GM21515 (cell line): ENCODE measurements at regions not wholly inside any gene's neighbourhood (a gene's known extent, or its start where the extent isn't known, plus 50 kb on each side); places are given as distances from the start of the nearest gene placed in this dataset.
A peak's percentile ranks its signal among the peaks of the same experiment; 100 is the strongest.
"Not testable (repeated sequence)": the region's sequence is repeated elsewhere in the genome, so short reads cannot be mapped to it uniquely, and the experiment has no call there.

Experiments
- ATAC-seq: cut with Tn5 transposase; IDR thresholded peaks from one replicate; pipeline ENCODE4 v1.9.1; 2021; ENCODE audit not compliant: unreplicated experiment

GRCh38 chrX:55981603-55982002, 250.6 kb upstream of the KLF8 start:
- ATAC-seq = no peak

- ATAC-seq = no peak
Observed at GRCh38 chrX:55996649-55997048, 235.5 kb upstream of the KLF8 start.

GRCh38 chrX:56000174-56000573, 232.0 kb upstream of the KLF8 start:
- no peak for ATAC-seq

- no peak for ATAC-seq
Observed at GRCh38 chrX:56000729-56001128, 231.4 kb upstream of the KLF8 start.

GRCh38 chrX:56025872-56026571, 206.1 kb upstream of the KLF8 start:
- no peak for ATAC-seq

DNA sequence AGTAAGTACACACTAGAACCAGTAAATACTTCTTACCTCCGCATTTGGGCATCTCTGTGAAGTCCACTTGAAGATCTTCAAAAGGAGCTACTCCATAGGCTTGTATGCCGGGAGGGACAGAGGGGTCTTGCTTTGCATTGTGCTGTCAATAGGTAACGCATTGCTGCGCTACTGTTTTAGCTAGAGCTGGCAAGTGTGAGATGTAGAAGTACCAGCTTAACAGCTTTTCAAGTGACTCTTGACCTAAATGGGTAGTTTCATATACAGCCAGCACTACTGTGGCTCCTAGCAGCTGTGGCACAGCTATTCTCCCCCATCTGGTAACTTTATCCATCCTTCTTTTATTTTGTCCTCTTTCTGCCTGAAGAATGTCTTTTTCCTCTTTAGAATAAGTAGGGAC, 205.3 kb upstream of the KLF8 start:
- no peak for ATAC-seq

- ATAC-seq = no peak
Observed at GRCh38 chrX:56029188-56029587, 203.0 kb upstream of the KLF8 start.

DNA sequence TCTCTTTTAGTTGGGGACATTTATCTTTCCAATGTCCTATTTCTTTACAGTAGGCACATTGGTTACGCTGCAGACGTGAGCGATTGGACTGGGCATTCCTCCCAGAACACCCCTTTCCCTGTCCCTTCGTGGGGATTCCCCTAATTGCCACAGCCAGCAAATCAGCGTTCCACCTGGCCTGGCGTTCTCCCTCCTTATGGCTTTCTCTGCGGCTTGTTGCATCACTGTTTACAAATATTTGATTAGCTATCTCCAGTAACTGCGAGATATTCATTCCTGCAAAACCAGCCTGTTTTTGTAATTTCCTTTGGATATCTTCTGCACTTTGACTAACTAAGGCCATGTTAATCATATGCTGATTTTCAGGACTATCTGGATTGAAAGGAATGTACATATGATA, 202.5 kb upstream of the KLF8 start:
- ATAC-seq = no peak

GRCh38 chrX:56031409-56031808, 200.7 kb upstream of the KLF8 start:
- no peak for ATAC-seq

DNA sequence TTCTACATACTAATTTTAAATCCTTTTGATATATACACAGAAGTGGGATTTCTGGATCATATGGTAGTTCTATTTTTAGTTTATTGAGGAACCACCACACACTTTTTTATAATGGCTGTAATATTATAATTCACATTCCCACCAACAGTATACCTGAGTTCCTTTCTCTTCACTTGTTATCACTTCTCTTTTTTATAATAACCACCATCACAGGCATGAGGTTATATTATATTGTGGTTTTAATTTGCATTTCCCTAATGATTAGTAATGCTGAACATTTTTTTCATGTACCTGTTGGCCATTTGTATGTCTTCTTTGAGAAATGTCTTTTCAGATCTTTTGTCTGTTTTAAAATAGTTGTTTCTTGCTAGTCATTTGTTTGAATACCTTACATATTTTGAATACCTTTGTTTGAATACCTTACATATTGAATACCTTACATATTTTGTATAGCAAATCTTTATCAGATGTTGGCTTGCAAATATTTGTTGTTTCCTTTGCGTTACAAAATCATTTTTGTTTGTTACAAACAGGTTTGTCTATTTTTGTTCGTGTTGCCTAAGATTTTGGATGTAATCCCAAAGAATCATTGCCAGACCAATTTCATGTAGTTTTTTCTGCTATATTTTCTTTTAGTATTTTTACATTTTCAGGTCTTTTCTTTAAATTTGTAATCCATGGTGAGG, 198.5 kb upstream of the KLF8 start:
- ATAC-seq = no peak

- not testable (repeated sequence) for ATAC-seq
Observed at GRCh38 chrX:56052673-56053330, 179.4 kb upstream of the KLF8 start.

DNA sequence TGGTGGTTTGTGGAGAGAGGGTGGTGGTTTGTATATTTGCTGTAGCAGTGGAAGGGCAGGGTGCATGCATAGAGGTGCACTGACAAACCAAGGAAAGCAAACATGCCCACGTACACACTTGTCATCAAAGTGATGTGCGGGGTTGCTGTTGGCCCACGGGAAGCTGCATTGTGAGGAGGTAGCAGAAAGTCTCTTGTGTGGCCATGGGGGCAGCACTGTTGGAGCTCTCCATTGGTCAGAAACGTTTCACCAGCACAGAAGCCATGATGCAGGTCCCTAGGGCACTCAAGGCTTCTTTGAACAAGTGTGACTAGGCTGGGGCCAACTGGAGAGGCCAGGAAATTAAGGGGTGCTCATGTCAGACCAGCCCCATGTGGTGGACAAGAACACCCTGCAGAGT, 174.8 kb upstream of the KLF8 start:
- no peak for ATAC-seq

- ATAC-seq = no peak
Observed at GRCh38 chrX:56066016-56066415, 166.1 kb upstream of the KLF8 start.

GRCh38 chrX:56068274-56068758, 163.8 kb upstream of the KLF8 start:
- peak; percentile 49 for ATAC-seq

DNA sequence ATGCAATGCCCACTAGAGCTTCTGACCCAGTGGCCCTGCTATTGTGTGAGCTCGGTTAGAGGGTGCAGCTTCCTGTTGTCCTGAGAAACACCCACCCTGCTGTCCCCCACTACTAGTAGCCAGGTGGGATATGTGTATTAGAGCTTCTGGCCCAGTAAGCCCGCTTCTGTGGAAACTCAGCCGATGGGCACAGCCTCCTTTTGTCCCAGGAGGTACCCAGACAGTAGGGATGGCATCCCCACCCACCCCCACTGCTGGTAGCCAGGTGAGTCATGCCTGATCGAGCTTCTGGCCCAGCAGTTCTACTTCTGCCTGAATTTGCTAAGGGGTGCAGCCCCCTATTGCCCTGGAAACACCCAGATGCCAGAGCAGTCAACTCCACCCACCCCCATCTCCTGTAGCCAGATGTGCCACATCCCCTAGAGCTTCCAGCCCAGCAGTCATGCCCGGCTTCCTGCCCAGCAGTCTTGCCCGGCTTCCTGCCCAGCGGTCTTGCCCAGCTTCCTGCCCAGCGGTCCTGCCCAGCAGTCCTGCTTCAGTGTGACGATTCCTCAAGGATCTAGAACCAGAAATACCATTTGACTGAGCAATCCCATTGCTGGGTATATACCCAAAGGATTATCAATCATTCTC, 162.7 kb upstream of the KLF8 start:
- no peak for ATAC-seq

DNA sequence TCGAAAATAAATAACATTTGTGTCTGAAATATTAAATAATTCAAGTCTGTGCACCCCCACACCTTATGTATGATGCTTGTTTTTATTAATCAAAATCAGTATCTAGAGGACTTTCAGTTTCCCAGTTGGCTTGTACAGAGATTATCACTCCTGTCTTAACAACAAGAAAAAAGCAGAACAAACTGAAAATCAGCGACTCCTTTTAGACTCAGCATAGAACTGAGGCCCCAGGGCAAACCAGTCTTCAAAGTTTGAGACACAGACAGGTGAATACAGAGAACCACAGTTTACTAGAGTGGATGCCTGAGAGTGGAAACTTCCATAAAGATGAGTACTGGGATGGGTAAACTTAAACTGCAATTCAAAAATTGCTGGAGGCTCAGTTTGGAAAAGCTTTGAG, 142.8 kb upstream of the KLF8 start:
- no peak for ATAC-seq

DNA sequence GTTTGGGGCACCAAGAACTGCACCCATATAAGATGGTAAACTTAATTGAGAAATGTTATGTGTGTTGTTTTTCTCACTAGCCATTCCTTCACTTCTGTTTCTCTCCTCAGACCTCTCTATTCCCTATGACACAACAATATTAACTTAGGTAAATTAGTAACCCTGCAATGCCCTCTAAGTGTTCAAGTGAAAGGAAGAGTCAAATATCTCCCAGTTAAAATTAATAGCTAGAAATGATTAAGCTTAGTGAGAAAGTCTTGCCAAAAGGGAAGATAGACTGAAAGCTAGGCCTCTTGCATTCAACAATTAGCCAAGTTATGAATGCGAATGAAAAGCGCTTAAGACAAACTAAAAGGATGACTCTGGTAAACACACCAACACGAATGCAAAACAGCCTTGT, 132.9 kb upstream of the KLF8 start:
- no peak for ATAC-seq

DNA sequence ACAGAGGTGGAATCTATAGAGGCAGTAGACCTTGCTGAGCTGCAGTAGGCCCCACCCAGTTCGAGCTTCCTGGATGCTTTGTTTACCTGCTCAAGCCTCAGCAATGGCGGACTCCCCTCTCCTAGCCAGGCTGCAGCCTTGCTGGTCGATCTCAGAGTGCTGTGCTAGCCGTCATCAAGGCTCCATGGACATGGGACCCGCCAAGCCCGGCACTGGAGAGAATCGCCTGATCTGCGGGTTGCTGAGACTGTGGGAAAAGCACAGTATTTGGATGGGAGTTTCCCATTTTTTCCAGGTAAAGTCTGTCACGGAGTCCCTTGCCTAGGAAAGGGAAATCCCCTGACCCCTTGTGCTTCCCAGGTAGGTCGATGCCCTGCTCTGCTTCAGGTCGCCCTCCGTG, 124.8 kb upstream of the KLF8 start:
- ATAC-seq = no peak

GRCh38 chrX:56113785-56114436, 118.2 kb upstream of the KLF8 start:
- no peak for ATAC-seq

DNA sequence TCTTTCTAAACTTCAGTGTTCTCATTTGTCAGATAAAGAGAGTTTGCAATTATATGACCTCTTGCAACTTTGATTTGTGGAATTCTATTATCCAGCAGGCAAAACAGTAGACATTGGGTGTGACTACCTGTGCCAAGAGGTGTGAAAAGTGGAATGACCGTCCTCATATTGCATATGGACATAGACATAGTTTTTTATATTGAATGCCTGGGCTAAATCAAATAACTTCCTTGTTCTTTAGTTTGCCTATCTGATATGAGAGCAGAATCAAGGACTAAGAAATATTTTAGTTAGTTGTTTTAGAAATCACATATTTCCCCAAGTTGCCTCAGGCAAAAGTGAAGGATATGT, 117.7 kb upstream of the KLF8 start:
- ATAC-seq = no peak

GRCh38 chrX:56120242-56120641, 111.9 kb upstream of the KLF8 start:
- ATAC-seq = no peak
